Stimulated activated naive CD4-positive, alpha-beta T cell (primary cell): ENCODE measurements at regions not wholly inside any gene's neighbourhood (a gene's known extent, or its start where the extent isn't known, plus 50 kb on each side); places are given as distances from the start of the nearest gene placed in this dataset.
"Not testable (repeated sequence)": the region's sequence is repeated elsewhere in the genome, so short reads cannot be mapped to it uniquely, and the experiment has no call there.

Source experiments
- DNase-seq, 6 experiments: peaks; one replicate each; lab custom pipeline; 2025; lab: John Stamatoyannopoulos, UW

- no peak for DNase-seq
Measured at GRCh38 chr13:50156140-50156539, 140.9 kb downstream of the KCNRG start.

GRCh38 chr13:50156561-50157127, 141.4 kb downstream of the KCNRG start:
- no peak for DNase-seq

GRCh38 chr13:50158385-50159165, 143.3 kb downstream of the KCNRG start:
- no peak for DNase-seq

- DNase-seq, result no peak
Measured at GRCh38 chr13:50159607-50160006, 144.4 kb downstream of the KCNRG start.

GRCh38 chr13:50161052-50161451, 145.8 kb downstream of the KCNRG start:
- DNase-seq, result no peak

- DNase-seq, result no peak
Measured at GRCh38 chr13:50162001-50162400, 146.8 kb downstream of the KCNRG start.

GRCh38 chr13:50162567-50162966, 147.3 kb downstream of the KCNRG start:
- DNase-seq, result no peak

GRCh38 chr13:50167224-50167947, 152.1 kb downstream of the KCNRG start:
- DNase-seq, result no peak

- no peak for DNase-seq
Measured at GRCh38 chr13:50167967-50168366, 152.7 kb downstream of the KCNRG start.

- no peak for DNase-seq
Measured at GRCh38 chr13:50168786-50169185, 153.5 kb downstream of the KCNRG start.

- no peak for DNase-seq
Measured at GRCh38 chr13:50170447-50171037, 155.3 kb downstream of the KCNRG start.

GRCh38 chr13:50171590-50172282, 156.5 kb downstream of the KCNRG start:
- no peak for DNase-seq

- DNase-seq, result not testable (repeated sequence)
Measured at GRCh38 chr13:50173045-50173444, 157.8 kb downstream of the KCNRG start.

GRCh38 chr13:50174630-50175029, 159.4 kb downstream of the KCNRG start:
- no peak for DNase-seq

GRCh38 chr13:50179977-50180376, 164.7 kb downstream of the KCNRG start:
- no peak for DNase-seq

- DNase-seq, result not testable (repeated sequence)
Measured at GRCh38 chr13:50185769-50186763, 170.8 kb downstream of the KCNRG start.

- no peak for DNase-seq
Measured at GRCh38 chr13:50187352-50188029, 172.2 kb downstream of the KCNRG start.

GRCh38 chr13:50188696-50189095, 173.5 kb downstream of the KCNRG start:
- DNase-seq, result no peak

GRCh38 chr13:50189450-50189849, 174.2 kb downstream of the KCNRG start:
- no peak for DNase-seq

GRCh38 chr13:50191004-50191403, 175.8 kb downstream of the KCNRG start:
- DNase-seq, result no peak
